AG09319 (cell line): ENCODE measurements at regions not wholly inside any gene's neighbourhood (a gene's known extent, or its start where the extent isn't known, plus 50 kb on each side); places are given as distances from the start of the nearest gene placed in this dataset.
"Not testable (repeated sequence)": the region's sequence is repeated elsewhere in the genome, so short reads cannot be mapped to it uniquely, and the experiment has no call there.

ENCODE experiments used
- DNase-seq: peaks from one replicate; pipeline ENCODE4 v3.0.0-alpha.2; 2010; ENCODE audit warnings: low read depth; ENCODE audit errors: extremely low read depth
- TF ChIP-seq, protein P1 (sequence below): IDR thresholded peaks from 2 replicates; pipeline ENCODE4 v1.5.1; 2011; ENCODE audit warnings: low read depth, mild to moderate bottlenecking, inconsistent platforms, low read length, moderate library complexity

DNA sequence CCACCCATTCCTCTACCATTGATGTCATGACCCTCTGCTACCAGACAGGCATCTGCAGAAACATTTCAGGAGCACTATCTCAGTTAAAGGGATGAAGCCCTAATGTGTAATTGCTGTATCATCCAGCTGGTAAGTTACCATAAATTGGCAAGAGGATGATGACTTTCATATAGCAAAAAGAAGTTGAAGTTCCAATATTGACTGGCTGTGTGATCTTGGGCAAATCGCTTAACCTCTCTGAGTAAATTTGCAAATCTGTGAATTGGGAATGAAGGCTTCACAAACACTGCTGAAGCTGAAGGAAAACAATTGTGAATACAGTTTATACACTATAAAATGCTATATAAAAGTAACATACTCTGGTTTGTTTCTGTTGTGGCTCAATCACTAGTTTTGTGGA lies 89.5 kb upstream of the PHACTR1 start:
- TF ChIP-seq, protein P1, sequence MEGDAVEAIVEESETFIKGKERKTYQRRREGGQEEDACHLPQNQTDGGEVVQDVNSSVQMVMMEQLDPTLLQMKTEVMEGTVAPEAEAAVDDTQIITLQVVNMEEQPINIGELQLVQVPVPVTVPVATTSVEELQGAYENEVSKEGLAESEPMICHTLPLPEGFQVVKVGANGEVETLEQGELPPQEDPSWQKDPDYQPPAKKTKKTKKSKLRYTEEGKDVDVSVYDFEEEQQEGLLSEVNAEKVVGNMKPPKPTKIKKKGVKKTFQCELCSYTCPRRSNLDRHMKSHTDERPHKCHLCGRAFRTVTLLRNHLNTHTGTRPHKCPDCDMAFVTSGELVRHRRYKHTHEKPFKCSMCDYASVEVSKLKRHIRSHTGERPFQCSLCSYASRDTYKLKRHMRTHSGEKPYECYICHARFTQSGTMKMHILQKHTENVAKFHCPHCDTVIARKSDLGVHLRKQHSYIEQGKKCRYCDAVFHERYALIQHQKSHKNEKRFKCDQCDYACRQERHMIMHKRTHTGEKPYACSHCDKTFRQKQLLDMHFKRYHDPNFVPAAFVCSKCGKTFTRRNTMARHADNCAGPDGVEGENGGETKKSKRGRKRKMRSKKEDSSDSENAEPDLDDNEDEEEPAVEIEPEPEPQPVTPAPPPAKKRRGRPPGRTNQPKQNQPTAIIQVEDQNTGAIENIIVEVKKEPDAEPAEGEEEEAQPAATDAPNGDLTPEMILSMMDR = no peak
- no peak for DNase-seq

DNA sequence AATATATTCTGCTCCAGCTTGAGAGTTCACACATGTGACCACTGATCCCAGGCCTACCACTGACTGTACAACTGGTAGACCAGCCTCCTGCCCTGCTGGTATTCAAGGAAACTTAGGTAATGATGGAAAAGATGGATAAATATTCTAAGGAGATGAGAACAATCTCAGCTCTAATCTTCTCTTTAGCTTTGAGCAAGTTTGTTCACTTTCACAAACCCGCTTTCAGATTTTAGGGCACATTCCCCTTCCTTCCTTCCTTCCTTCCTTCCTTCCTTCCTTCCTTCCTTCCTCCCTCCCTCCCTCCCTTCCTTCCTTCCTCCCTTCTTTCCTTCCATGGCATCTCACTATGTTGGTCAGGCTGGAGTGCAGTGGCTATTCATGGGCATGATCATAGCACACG lies 88.2 kb upstream of the PHACTR1 start:
- no peak for DNase-seq
- TF ChIP-seq, protein P1 = no peak

- not testable (repeated sequence) for DNase-seq
Measured at GRCh38 chr6:12633746-12634145, 82.8 kb upstream of the PHACTR1 start.

GRCh38 chr6:12635375-12635774 lies 81.2 kb upstream of the PHACTR1 start:
- TF ChIP-seq, protein P1 = no peak

GRCh38 chr6:12635813-12636212 lies 80.8 kb upstream of the PHACTR1 start:
- peak; percentile 16 for DNase-seq
- TF ChIP-seq, protein P1 = no peak

More at GRCh38 chr6:12635375-12635774, 81.2 kb upstream of the PHACTR1 start:
- DNase-seq = no peak

DNA sequence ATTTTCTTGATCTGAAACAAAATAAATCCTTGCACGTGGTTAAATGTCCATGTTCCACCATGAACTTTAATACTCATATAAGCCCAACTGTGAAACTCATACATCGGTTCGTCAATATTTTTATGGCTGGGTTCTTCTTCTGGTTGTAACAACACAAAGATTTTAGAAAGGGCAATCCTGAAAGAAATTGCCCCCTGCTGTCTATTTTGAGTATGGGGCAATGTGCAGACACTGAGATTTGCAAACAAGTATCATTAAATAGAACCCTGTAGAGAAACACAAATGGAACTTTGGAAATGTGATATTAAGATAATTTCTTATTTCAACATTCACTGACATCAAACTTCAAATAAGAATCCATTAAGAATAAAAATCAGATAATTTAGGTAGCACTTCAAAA lies 80.2 kb upstream of the PHACTR1 start:
- TF ChIP-seq, protein P1 = no peak
- no peak for DNase-seq

GRCh38 chr6:12637960-12638641 lies 78.5 kb upstream of the PHACTR1 start:
- peak; percentile 24 for DNase-seq
- TF ChIP-seq, protein P1 = peak; percentile 88

DNA sequence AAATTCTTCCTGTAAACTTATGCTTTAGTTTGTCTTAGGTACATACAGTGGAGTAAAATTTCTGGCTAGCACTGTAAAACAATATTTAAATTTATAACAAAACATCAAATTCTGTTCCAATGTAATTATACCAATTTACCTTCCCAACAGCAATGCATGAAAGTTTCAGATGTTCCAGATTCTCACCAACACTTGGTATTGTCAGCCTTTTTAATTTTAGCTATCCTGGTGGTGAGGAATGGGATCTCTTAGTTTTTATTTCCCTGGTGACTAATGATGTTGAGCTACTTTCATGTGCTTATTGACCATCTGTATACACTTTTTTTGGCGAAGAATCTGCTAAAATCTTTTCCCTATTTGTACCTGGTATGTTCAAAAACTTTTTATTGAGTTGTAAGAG lies 76.1 kb upstream of the PHACTR1 start:
- no peak for DNase-seq
- TF ChIP-seq, protein P1 = no peak

GRCh38 chr6:12641785-12642184 lies 74.8 kb upstream of the PHACTR1 start:
- not testable (repeated sequence) for DNase-seq
